Muscle of arm (tissue), 1 donor: ENCODE measurements at regions not wholly inside any gene's neighbourhood (a gene's known extent, or its start where the extent isn't known, plus 50 kb on each side); places are given as distances from the start of the nearest gene placed in this dataset.
"Not testable (repeated sequence)": the region's sequence is repeated elsewhere in the genome, so short reads cannot be mapped to it uniquely, and the experiment has no call there.

Source experiments
- DNase-seq: peaks from one replicate; pipeline ENCODE4 v3.0.0-alpha.2; 2013

- no peak for DNase-seq
These were observed 65.5 kb upstream of the IGLL5 start for GRCh38 chr22:22822106-22822505.

GRCh38 chr22:22822553-22822952, 65.1 kb upstream of the IGLL5 start:
- DNase-seq: not testable (repeated sequence)

GRCh38 chr22:22823131-22823810, 64.3 kb upstream of the IGLL5 start:
- no peak for DNase-seq

- no peak for DNase-seq
These were observed 63.0 kb upstream of the IGLL5 start for GRCh38 chr22:22824340-22825212.

GRCh38 chr22:22825213-22825593, 62.4 kb upstream of the IGLL5 start:
- DNase-seq: no peak

- no peak for DNase-seq
These were observed 60.3 kb upstream of the IGLL5 start for GRCh38 chr22:22827187-22827939.

- DNase-seq: no peak
These were observed 57.4 kb upstream of the IGLL5 start for GRCh38 chr22:22830193-22830592.

- DNase-seq: no peak
These were observed 56.5 kb upstream of the IGLL5 start for GRCh38 chr22:22830957-22831688.

GRCh38 chr22:22833059-22833458, 54.6 kb upstream of the IGLL5 start:
- no peak for DNase-seq

GRCh38 chr22:22833488-22833887, 54.1 kb upstream of the IGLL5 start:
- DNase-seq: no peak

- no peak for DNase-seq
These were observed 53.4 kb upstream of the IGLL5 start for GRCh38 chr22:22834204-22834603.

GRCh38 chr22:22834783-22835182, 52.8 kb upstream of the IGLL5 start:
- DNase-seq: no peak

- DNase-seq: no peak
These were observed 52.4 kb upstream of the IGLL5 start for GRCh38 chr22:22835242-22835641.

- no peak for DNase-seq
These were observed 51.8 kb upstream of the IGLL5 start for GRCh38 chr22:22835771-22836291.

GRCh38 chr22:22836635-22837034, 51.0 kb upstream of the IGLL5 start:
- no peak for DNase-seq
